KMS-11 (cell line): ENCODE measurements at regions not wholly inside any gene's neighbourhood (a gene's known extent, or its start where the extent isn't known, plus 50 kb on each side); places are given as distances from the start of the nearest gene placed in this dataset.
"Not testable (repeated sequence)": the region's sequence is repeated elsewhere in the genome, so short reads cannot be mapped to it uniquely, and the experiment has no call there.

Experiments
- H2AFZ ChIP-seq: fragments of 200-600 bp; sonication (generic); 2 replicates; pipeline ENCODE4 v1.6.1; 2016; ENCODE audit warnings: antibody characterized with exemption, mixed run types, low read depth
- H3K27ac ChIP-seq: fragments of 200-600 bp; sonication (generic); 2 replicates; pipeline ENCODE4 v1.6.1; 2016; ENCODE audit warnings: mild to moderate bottlenecking, mixed run types
- H3K27me3 ChIP-seq: fragments of 200-600 bp; sonication (generic); 2 replicates; pipeline ENCODE4 v1.6.1; 2017; ENCODE audit warnings: mild to moderate bottlenecking, low read depth, mixed run types, moderate library complexity; ENCODE audit not compliant: insufficient read depth
- H3K36me3 ChIP-seq: fragments of 200-600 bp; sonication (generic); 2 replicates; pipeline ENCODE4 v1.6.1; 2017; ENCODE audit warnings: mild to moderate bottlenecking, mixed run types; ENCODE audit not compliant: insufficient read depth
- H3K4me1 ChIP-seq: fragments of 200-600 bp; sonication (generic); 2 replicates; pipeline ENCODE4 v1.6.1; 2016; ENCODE audit warnings: mild to moderate bottlenecking, low read depth, mixed run types; ENCODE audit not compliant: poor library complexity, severe bottlenecking
- H3K4me2 ChIP-seq: fragments of 200-600 bp; sonication (generic); 2 replicates; pipeline ENCODE4 v1.7.0; 2016; ENCODE audit warnings: mild to moderate bottlenecking, mixed run types
- H3K4me3 ChIP-seq: fragments of 200-600 bp; sonication (generic); IDR thresholded peaks from 2 replicates; pipeline ENCODE4 v1.6.1; 2017; ENCODE audit warnings: low read depth, low read length, mixed read lengths; ENCODE audit not compliant: insufficient read depth
- H3K79me2 ChIP-seq: fragments of 200-600 bp; sonication (generic); 2 replicates; pipeline ENCODE4 v1.6.1; 2016; ENCODE audit warnings: low read depth, mixed run types; ENCODE audit not compliant: insufficient read depth
- H3K9ac ChIP-seq: fragments of 200-600 bp; sonication (generic); 2 replicates; pipeline ENCODE4 v1.6.1; 2016; ENCODE audit warnings: mild to moderate bottlenecking, mixed run types
- H4K20me1 ChIP-seq: fragments of 200-600 bp; sonication (generic); 2 replicates; pipeline ENCODE4 v1.6.1; 2016; ENCODE audit warnings: mild to moderate bottlenecking, mixed run types; ENCODE audit not compliant: insufficient read depth
- TF ChIP-seq, protein P1 (sequence below): fragments of 200-600 bp; sonication (generic); conservative IDR thresholded peaks from 2 replicates; pipeline ENCODE4 v1.6.1; 2017; ENCODE audit warnings: low read depth, mild to moderate bottlenecking, antibody characterized with exemption, low read length, moderate library complexity, mixed read lengths

DNA sequence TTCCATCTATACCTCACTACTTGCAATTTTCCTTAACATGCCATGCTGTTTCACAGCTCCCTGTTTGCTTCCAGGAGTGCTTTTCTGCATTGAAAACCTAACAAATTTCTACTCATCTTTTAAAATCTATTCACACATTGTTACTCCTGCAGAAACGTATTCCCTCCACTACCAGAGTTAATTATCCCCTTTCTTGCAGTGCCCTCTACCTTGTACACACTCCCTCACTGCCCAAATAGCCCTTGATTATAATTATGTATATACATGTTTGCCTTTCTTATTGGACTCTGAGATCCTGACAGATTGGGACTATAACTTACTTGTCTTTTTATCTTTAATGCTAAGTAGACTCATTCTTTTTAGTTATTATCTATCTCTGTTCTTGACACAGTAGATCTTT lies 325.0 kb downstream of the OXSM start:
- Histone ChIP-seq H3K4me3 (no peak overlapping the region), H3K79me2 (no peaks in the 10 kb centered on the region), H3K4me1 (no peaks in the 10 kb centered on the region), H3K4me2 (no peak overlapping the region), H3K27me3 (no peaks in the 10 kb centered on the region), H2AFZ (no peak overlapping the region), H3K36me3 (no peaks in the 10 kb centered on the region), H3K27ac (no peak overlapping the region), H3K9ac (no peak overlapping the region), H4K20me1 (no peaks in the 10 kb centered on the region)
- TF ChIP-seq, protein P1, sequence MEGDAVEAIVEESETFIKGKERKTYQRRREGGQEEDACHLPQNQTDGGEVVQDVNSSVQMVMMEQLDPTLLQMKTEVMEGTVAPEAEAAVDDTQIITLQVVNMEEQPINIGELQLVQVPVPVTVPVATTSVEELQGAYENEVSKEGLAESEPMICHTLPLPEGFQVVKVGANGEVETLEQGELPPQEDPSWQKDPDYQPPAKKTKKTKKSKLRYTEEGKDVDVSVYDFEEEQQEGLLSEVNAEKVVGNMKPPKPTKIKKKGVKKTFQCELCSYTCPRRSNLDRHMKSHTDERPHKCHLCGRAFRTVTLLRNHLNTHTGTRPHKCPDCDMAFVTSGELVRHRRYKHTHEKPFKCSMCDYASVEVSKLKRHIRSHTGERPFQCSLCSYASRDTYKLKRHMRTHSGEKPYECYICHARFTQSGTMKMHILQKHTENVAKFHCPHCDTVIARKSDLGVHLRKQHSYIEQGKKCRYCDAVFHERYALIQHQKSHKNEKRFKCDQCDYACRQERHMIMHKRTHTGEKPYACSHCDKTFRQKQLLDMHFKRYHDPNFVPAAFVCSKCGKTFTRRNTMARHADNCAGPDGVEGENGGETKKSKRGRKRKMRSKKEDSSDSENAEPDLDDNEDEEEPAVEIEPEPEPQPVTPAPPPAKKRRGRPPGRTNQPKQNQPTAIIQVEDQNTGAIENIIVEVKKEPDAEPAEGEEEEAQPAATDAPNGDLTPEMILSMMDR, result no peak

DNA sequence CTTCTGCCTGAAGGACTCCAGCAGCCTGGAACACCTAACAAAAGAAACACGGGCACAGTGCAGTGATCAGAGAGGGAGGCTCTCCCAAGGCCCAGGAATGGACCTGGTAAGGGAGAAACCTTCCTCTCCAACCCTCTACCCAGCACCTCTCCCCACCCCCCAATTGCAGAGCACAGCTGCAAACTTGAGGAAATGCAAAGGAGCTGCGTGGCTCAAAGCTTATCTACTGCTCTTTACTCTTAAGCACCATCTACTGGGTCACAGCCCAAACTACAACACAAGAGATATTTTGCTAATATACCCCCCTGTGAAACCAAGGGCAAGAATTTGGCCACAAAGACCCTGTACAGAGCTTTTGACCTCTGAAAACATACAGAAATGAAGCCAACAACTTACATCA lies 328.3 kb downstream of the OXSM start:
- Histone ChIP-seq H3K4me1 (no peaks in the 10 kb centered on the region), H3K4me2 (no peak overlapping the region), H3K27ac (no peak overlapping the region), H3K4me3 (no peak overlapping the region), H3K79me2 (no peaks in the 10 kb centered on the region), H2AFZ (peak overlapping the region; percentile 22; the same call in 1 of the 2 replicates), H3K9ac (no peak overlapping the region), H3K36me3 (no peaks in the 10 kb centered on the region), H3K27me3 (no peaks in the 10 kb centered on the region), H4K20me1 (no peaks in the 10 kb centered on the region)
- TF ChIP-seq, protein P1, result peak; percentile 45; the same call in 1 of the 2 replicates

DNA sequence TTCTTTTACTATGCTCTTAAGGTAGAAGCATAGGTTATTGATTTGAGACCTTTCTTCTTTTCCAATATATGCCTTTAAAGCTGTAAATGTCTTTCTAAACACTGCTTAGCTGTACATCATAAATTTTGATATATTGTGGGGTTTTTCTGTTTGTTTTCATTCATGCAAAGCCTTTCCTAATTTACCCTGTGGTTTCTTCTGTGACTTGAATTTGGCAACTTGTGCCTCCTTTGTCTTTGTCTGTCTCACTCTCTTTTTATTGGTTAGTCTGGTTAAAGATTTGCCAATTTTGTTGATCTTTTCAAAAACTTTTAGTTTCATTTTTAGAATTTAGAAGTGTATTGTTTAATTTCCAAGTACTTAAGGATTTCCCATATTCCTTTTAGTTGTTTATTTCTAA lies 343.1 kb downstream of the OXSM start:
- H4K20me1 ChIP-seq, result no peaks in the 10 kb centered on the region
- H3K4me1 ChIP-seq, result no peaks in the 10 kb centered on the region
- TF ChIP-seq, protein P1, result no peak
- H3K36me3 ChIP-seq, result no peaks in the 10 kb centered on the region
- H3K27ac ChIP-seq, result no peak overlapping the region
- no peaks in the 10 kb centered on the region for H3K27me3 ChIP-seq
- no peak overlapping the region for H3K4me2 ChIP-seq
- no peak overlapping the region for H3K9ac ChIP-seq
- no peak overlapping the region for H2AFZ ChIP-seq
- H3K4me3 ChIP-seq, result no peak overlapping the region
- H3K79me2 ChIP-seq, result no peaks in the 10 kb centered on the region

DNA sequence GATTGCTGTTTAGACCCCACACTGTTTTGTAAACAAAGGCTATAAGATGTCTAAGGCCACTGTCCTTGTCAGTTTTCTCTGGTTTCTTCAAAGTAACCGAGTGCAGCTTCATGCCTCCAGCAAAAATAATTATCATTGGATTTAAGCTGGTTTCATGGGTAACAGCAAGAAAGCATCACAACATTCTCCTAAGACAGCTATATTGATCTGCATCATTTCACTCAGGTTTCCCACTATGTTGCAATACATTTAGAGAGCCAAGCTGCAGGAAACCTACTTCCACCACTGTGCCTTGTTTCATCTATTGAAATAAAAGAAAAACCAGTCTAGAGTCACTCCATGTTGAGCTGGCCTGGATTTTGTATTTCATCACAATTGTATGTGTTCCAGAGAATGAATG lies 351.4 kb downstream of the OXSM start:
- TF ChIP-seq, protein P1, result no peak
- H3K4me2 ChIP-seq, result no peak overlapping the region
- no peak overlapping the region for H3K27ac ChIP-seq

DNA sequence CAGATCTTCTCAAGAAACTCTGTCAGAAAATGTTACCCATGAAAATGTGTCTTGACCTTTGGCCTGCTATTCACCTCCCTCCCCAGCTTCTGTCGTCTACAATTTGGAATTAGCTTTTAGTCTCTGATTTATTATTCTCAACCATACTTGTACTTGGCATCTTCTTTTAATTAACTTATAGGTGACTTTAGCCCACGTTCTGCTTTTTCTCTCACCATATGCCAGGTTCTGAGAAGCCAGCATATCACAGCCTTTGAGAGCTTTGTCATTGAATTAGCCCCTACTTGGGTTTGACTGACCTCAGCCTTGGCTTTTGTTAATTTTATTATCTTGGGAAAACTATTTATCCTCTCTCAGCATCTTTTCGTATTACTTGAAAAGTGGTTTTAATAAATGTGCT lies 355.9 kb downstream of the OXSM start:
- Histone ChIP-seq H2AFZ (no peak overlapping the region), H3K79me2 (no peaks in the 10 kb centered on the region), H3K4me2 (no peak overlapping the region), H3K4me3 (no peak overlapping the region), H3K27me3 (no peaks in the 10 kb centered on the region), H3K4me1 (no peaks in the 10 kb centered on the region), H3K27ac (no peak overlapping the region), H4K20me1 (no peaks in the 10 kb centered on the region), H3K9ac (no peak overlapping the region), H3K36me3 (no peaks in the 10 kb centered on the region)
- TF ChIP-seq, protein P1, result no peak

More for the DNA sequence above, 351.4 kb downstream of the OXSM start:
- Histone ChIP-seq H3K4me1 (no peaks in the 10 kb centered on the region), H3K27me3 (no peaks in the 10 kb centered on the region), H3K4me3 (no peak overlapping the region), H3K9ac (no peak overlapping the region), H3K79me2 (no peaks in the 10 kb centered on the region), H3K36me3 (no peaks in the 10 kb centered on the region), H2AFZ (no peak overlapping the region), H4K20me1 (no peaks in the 10 kb centered on the region)

DNA sequence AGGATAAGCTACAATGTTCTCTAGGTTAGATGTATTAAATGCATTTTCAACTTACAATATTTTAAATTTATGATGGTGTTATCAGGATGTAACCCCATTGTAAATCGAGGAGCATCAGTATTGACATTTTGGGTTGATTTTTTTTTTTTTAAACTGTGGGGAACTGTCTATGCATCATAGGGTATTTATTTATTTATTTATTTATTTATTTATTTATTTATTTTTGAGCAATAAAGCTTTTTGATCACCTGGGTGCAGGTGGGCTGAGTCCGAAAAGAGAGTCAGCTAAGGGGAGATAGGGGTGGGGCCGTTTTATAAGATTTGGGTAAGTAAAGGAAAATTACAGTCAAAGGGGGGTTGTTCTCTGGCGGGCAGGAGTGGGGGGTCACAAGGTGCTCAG lies 367.5 kb downstream of the OXSM start:
- not testable (repeated sequence) for H3K4me3 ChIP-seq, H2AFZ ChIP-seq, H3K79me2 ChIP-seq, H3K27ac ChIP-seq, H3K9ac ChIP-seq, H3K4me2 ChIP-seq, H3K4me1 ChIP-seq, H4K20me1 ChIP-seq, H3K27me3 ChIP-seq, H3K36me3 ChIP-seq
